ENCODE measurements at regions not wholly inside any gene's neighbourhood (a gene's known extent, or its start where the extent isn't known, plus 50 kb on each side); places are given as distances from the start of the nearest gene placed in this dataset.
A peak's percentile ranks its signal among the peaks of the same experiment; 100 is the strongest.
"Not testable (repeated sequence)": the region's sequence is repeated elsewhere in the genome, so short reads cannot be mapped to it uniquely, and the experiment has no call there.

- DNase-seq: no peak
Measured at GRCh38 chr1:226461087-226461486, 53.2 kb upstream of the PARP1 start.

GRCh38 chr1:226463925-226464586, 56.2 kb upstream of the PARP1 start:
- no peak for DNase-seq

GRCh38 chr1:226464587-226464971, 56.7 kb upstream of the PARP1 start:
- DNase-seq: not testable (repeated sequence)

DNA sequence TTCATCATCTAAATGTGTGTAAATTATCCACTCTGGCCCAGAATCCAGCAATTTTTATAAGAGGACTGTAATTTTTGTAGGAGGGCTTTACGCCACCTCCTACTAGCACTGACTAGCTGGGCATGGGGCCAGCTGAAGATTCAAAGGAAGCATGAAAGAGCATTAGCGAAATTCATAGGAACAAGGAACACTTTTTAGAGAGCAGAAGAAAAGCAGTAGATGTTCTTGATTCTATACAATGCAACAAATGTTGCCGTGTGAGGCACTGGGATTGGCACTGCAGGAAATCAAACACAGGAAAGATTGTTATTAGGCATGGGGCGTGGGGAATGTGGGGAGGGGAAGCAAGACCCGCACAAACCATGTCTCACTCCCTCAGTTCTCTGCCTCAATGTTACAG, 58.4 kb upstream of the PARP1 start:
- DNase-seq: no peak

GRCh38 chr1:226467443-226467842, 59.5 kb upstream of the PARP1 start:
- no peak for DNase-seq

DNA sequence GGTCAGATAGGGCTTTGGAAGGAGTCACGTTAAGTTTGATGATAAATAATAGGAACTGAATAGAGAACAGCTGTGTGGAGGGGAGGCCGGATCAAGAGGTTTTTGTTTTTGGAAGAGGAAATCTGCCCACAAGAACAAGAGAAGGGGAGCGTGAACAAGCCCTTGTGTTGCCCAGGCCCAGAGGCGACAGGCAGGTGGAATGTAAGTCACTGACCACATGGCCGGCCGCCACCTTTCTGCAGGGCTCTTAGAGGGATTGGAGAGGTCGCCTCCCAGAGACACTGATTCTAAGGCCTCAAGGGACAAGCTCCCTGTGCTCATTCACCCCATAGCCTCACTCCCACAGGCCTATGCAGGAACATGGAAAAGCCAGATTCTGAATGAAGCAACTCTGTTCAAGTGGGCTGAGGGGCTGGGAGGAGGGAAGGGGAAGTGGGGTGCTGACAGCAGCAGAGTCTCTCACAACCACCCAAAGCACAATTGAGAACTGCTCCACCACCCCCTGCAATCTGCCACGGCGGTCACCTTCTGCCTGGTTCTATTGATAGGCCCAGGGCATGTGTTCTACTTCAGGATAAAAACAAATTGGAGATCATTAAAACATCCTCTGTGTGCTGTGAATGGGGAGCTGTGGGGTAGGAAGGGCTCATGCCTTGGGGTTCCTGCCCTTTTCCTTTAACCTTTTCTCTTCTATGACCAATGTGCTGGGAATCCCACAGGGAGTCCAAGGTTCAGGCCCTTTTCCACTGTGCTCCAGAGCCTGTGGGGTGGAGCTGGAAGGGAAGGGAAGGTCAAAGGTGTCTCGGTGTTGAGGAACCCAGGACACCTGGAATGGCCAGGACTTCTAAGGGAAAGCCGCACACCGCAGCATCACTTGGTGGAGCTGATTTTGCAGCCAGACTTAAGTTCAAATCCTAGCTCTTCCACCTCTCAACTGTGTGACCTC, 63.3 kb upstream of the PARP1 start:
- no peak for DNase-seq

GRCh38 chr1:226473325-226473724, 65.4 kb upstream of the PARP1 start:
- DNase-seq: no peak

DNA sequence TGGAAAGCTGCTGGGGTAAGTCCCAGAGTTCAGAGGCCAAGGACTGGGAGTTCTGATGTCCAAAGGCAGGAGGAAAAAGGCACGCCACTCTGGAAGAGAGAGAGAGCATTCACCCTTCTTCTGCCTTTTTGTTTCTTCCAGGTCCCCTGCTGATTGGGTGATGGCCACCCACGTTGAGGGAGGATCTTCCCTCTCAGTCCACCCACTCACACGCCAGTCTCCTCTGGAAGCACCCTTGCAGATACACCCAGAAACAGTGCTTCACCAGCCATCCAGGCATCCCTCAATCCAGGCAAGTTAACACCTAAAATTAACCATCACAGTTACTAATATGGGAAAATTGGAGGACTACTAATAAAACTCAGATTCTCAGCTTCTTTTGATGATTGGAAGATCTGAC, 66.1 kb upstream of the PARP1 start:
- no peak for DNase-seq

GRCh38 chr1:226474443-226475141, 66.7 kb upstream of the PARP1 start:
- DNase-seq: peak; percentile 87

DNA sequence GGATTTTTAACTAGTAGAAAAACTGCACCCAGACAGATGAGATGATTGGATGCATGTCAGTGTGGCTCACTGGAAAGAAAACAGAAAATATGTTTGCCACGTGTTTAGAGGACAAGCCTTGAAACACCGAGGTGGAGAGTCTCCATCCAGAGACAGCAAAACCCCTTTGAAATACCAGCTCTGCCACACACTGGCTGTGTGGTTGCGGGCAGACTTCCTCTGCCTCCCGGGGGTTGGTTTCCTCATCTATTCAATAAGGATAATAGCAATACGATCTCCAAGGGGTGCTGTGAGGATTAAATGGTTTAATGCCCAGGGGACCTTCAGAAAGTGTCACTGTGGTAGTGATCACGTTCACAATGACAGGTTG, 67.2 kb upstream of the PARP1 start:
- DNase-seq: peak; percentile 87

DNA sequence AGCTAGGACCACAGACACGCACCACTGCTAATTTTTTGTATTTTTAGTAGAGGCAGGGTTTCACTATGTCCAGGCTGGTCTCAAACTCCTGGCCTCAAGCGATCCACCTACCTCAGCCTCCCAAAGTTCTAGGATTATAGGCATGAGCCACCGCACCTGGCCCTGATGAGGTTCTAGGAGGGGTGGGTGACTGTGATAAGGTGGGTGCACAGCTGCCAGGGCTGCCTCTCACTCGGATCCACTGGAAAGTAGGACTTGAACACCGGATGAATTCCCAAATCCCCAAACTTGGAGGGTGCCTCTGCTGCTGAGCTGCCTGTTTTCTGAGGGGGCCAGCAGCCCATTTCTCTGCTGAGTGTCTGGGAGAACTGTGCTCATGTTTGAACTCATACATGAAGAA, 68.2 kb upstream of the PARP1 start:
- no peak for DNase-seq

GRCh38 chr1:226476648-226477319, 68.9 kb upstream of the PARP1 start:
- DNase-seq: no peak

DNA sequence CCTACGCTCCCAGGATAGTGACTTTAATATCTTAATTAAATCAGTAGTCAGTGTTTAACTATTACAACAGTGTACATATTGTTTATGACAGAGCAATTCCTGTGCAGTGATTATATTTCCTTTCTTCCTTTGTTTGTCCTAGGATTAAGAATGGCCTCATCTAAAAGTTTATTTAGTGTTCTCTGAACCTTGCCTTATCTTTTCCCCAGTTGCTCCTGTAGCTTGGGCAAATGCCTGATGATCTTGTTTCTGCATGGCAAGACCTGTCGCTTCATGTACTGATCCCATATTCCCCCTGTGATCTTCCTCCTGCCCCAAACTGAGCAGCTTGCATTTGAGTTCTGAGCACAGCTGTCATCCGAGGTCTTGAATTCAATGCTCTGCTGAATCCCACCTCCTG, 69.1 kb upstream of the STUM start:
- peak; percentile 84 for DNase-seq

- peak; percentile 74 for DNase-seq
Measured at GRCh38 chr1:226480461-226480860, 68.1 kb upstream of the STUM start.

GRCh38 chr1:226481133-226481532, 67.4 kb upstream of the STUM start:
- peak; percentile 43 for DNase-seq

- DNase-seq: peak; percentile 90
Measured at GRCh38 chr1:226482196-226482595, 66.4 kb upstream of the STUM start.

DNA sequence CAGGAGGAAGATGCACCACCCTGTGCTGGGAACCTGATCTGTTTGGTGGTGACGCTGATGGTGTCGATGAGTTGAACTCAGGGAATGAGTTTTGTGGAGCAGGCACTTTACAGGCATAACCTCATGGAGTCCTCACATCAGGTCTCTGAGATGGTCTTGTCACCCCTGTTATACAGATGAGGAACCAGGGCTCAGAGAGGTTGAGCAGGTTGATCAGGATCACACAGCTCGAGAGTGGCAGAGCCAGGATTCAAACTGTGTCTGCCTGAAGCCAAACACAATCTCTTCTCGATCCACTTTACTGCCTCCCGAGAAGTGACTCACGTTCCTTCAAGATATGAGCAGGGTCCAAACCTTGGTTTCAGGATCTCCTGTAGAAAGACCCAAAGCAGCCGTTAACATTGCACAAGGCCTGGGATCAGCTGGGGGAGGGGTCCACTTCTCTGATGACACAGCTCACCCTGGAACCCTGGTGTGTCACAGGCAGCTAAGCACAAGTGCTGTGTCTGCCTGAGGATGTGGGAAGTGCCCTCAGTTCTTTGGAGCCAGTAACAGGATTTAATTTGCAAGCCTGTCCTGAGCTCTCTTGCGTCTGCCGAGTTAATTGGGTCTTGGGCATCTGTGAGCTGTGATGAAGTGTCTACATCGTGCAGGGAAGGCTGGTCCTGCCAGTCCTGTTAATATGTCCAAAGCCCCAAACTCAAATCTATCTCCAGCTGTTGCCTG, 65.4 kb upstream of the STUM start:
- peak; percentile 99 for DNase-seq

DNA sequence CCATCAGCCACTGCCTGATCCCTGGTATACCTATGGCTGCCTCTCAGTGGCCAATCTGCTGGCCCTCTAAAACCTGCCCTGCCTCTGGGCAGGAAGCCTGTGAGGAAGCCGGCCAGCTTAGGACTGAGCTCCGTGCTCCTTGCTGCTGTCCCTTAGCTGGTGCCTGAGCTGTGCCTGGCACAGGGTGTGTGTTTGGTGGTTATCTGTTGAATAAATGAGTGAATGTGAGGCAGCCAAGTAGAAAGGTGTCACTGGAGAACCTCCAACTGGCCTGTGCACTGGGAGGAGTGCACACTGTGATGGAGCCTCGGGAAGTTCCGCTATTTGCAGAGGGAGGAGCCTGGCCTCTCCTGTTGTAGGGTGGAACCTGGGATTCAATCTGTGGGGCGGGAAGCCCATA, 63.4 kb upstream of the STUM start:
- no peak for DNase-seq

DNA sequence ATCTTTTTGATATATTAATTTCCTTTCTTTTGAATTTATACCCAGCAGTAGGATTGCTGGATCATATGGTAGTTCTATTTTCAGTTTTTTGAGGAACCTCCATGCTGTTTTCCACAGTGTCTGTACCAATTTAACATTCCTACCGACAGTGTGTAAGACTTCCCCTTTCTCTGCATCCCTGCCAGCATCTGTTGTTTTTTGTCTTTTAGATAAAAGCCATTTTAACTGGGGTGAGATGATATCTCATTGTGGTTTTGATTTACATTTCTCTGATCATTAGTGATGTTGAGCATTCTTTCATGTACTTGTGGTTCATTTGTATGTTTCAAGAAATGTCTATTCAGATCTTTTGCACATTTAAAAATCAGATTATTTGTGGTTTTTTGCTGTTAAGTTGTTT, 62.4 kb upstream of the STUM start:
- no peak for DNase-seq

DNA sequence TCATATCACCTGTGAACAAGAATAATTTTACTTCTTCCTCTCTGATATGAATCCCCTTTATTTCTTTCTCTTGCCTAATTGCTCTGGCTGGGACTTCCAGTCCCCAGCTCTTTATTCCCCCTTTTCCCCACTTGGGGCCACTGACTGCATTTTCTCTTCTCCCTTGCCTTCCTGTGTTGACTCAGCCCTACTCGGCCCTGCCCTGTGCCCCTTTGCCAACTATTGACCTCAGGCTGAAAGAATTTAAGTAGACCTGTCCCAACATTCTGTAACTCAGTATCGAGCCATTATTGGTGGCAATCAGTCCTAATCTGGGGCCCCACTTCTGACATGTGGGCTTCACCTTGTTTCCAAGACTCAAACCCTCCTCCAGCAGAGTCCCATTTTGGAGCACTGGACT, 60.6 kb upstream of the STUM start:
- DNase-seq: no peak

GRCh38 chr1:226489718-226490425, 58.7 kb upstream of the STUM start:
- DNase-seq: no peak

GRCh38 chr1:226490426-226490809, 58.1 kb upstream of the STUM start:
- no peak for DNase-seq
